IPS-NIHi11 (cell line): ENCODE measurements at regions not wholly inside any gene's neighbourhood (a gene's known extent, or its start where the extent isn't known, plus 50 kb on each side); places are given as distances from the start of the nearest gene placed in this dataset.

Experiments used
- DNase-seq: peaks from one replicate; pipeline ENCODE4 v3.0.0; 2012; ENCODE audit warnings: mixed read lengths, low spot score

DNA sequence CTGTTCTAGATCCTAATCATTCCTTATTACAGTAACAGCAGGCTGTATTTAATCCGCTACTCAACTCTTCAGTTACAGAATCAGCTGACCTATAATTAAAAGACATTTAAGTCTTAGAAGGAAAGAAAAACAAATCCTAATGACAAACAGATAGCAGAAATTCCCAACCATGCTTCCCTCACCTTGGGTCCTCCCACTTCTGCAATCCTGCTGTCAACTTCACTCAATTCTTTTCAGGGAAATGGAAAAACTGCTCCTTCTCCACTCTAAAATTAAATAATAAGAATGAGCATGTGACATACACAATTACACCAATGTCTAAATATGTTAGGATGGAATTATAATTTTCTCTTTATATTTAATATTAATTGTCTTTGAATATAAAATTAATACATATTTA is 182.6 kb upstream of the LYPLAL1 start:
- no peak for DNase-seq

DNA sequence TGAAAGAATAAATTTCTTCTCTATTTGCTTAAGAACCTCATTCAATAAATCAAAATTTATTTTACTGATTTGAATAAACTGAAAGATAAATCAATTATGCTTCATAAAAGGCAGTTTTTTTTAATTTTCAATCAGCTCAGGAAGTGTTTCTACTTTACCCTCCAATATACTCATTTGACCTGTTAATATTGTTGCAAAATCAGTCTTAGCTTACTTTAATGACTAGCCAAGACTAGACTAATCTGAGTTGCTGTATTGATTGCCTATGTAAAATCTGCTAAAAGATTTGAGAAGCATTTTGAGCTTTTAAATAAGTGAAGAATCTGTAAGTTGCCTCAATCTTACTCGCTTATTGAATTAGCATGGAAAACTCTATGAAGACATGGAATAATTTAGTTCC is 179.1 kb upstream of the LYPLAL1 start:
- no peak for DNase-seq

DNA sequence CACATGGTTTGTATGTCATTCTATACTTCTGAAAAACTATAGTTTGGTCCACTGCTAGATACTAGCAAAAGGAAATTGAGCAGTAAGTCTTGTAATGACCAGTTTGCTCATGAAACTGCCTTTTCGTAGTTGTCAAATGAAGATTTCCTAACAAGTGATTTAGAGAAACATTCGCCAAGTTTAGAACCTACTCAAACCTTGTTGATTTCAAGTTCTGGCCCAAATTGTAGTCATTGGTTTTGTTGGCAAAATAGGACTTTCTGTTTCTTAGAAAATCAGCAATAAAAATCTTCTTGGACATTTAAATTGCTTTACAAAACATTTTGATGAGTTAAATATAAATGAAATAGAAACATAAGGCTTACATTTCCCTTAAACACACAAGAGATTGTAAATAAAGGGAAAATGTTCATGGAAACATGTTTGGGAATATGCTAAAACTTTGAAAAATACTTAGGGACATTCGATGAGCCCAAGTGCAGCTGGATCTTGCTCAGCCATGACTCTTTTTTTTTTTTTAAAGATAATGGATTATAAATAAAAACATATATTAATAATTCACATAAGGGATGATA is 178.5 kb upstream of the LYPLAL1 start:
- DNase-seq: no peak

DNA sequence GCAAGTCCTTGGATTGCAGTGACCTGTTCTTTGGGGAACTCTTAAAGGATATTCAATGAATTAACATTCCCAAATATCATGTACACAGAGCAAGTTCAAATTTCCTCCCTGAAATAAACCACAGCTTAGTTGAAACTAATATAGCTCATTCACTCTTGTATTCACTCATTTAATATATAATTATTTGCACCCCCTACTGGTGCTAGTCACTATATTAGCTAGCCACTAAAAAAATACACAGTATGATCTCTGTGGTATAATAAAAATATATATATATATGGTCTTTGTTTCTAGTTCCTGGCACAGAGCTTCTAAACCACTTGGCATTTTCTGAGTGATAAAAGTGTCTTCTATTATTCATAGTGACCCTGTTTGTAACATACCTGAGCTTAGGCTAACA is 177.3 kb upstream of the LYPLAL1 start:
- DNase-seq: no peak

DNA sequence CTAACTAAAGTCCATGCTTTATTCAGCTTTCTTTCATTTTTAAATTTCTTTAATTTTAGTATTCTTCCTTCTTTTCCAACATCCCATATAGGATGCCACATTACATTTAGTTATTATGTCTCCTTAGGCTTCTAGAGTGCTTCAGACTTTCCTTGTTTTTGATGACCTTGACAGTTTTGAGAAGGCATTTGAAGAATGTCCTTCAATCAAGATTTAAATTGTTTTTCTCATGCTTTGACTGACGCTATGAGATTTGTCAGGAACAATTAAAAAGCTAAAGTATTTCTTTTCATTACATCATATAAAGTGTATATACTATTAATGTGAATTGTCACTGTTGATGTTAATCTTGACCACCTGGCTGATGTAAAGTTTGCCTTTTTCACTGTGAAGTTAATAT is 173.7 kb upstream of the LYPLAL1 start:
- no peak for DNase-seq

DNA sequence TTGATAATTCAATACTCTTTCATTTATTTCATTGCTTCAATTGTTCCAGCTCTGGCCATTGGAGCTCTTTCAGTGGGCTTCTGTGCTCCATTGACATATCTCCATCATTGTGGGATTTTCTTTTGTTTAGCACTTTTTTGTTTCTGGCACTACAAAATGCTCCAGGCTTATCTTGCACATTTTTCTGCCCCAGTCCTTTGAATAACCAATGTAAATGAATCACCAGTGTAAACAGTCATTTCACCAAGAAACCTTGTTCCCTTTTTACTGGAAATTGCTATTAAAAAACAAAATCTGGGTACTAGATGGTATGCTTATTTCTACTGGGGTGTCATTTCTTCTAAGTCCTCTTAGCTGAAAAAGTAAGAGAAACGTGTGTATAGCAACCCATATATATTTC is 173.0 kb upstream of the LYPLAL1 start:
- no peak for DNase-seq

DNA sequence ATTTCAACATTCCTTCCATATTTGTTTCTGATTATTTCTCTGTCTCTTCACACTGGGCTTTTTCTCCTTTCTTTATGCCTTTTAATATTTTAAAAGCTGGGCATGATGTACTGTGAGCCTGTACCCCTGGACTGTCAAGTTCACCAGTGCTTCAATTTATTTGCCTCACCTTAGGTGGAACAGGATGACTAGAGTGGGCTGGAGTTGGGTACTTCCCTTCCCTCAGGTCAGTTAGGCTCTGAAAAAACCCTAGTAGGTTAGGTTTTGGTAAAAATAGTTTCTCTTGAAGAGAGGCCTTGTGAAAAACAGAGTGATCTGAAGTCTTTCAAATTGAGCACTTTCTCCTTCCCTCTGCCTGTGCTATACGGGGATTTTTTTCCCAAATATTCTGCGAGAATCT is 163.0 kb upstream of the LYPLAL1 start:
- no peak for DNase-seq

DNA sequence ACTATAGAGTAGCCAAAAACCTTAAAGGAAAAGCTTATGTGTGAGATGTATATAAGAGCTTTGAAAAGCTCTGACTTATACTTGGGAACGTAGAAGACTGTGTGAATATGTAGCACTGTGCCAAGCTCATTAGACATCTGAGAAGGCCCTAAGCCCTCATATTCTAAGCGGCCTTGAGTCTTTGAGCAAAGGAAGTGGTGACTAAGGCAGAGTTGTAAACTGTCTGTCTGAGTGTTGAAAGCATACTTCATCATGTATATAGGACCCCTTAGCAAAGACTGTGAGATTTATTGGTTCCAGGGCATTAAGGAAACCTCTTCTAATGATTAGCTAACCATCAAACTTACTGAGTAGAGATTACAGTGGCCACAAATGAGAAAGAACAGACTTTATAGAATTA is 153.3 kb upstream of the LYPLAL1 start:
- no peak for DNase-seq

DNA sequence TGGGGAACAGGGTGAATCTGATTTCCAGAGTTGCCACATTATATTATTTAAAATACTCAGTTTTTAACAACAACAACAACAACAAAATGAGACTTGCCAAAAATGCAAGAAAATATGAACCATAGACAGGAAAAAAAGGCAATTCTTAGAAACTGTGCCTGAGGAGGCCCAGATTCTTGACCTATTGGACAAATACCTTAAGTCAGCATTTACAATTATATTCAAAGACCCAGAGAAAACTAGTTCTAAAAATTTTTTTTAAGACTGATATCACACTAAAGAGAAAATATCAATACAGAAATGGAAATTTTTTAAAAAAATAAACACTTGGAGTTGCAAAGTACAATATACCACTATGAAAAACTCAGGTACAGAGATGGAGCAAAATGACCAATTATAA is 152.8 kb upstream of the LYPLAL1 start:
- no peak for DNase-seq

DNA sequence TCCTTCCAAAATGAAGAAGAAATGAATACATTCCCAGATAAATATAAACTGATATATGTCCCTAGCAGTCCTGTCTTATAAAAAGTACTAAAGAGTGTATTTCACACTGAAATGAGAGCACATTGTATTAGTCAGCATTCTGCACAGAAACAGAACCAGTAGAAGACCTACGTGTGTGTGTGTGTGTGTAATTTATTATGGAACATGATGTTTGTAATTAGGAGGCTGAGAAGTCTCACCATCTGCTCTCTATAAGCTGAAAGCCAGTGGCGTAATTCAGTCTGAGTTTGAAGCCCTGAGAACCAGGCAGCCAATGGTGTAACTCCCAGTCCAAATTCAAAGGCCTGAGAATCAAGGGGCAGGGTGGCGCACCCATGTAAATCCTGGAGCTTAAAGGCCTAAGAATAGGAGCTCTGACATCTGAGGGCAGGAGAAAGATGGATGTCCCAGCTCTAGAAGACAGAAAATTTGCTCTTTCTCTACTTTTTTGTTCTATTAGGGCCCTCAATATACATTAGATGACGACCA is 146.5 kb upstream of the LYPLAL1 start:
- no peak for DNase-seq

DNA sequence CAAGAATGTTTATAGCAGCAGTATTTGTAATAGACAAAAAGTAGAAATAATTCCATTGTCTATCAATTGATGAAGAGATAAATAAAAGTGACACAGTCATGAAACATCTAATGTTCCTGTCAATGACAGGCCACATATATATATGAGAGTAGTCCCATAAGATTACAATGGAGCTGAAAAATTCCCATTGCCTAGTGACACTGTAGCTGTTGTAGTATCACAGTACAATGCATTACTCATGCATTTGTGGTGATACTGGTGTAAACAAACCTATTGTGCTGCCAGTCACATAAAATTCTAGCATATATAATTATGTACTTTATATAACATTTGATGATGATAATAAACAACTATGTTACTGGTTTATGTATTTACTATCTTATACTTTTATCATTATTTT is 141.9 kb upstream of the LYPLAL1 start:
- no peak for DNase-seq

DNA sequence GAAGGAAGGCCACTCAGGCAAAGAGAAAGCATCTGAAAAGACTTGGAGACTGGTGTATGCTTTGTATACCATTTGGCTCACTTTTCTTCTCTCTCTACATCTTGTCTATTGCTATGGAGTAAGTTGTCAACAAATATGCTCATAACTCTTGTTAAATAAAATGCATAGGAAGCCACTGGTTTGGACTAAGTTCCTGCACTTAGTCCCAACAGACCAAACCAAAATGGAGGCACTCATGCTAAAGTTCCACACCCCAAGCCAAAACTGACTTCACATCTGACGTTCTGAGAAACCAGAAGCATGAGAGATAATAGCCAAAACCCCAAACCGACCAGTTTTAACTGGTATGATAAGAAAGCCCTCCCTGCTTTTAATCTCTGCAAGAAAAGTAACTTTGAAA is 135.3 kb upstream of the LYPLAL1 start:
- no peak for DNase-seq

DNA sequence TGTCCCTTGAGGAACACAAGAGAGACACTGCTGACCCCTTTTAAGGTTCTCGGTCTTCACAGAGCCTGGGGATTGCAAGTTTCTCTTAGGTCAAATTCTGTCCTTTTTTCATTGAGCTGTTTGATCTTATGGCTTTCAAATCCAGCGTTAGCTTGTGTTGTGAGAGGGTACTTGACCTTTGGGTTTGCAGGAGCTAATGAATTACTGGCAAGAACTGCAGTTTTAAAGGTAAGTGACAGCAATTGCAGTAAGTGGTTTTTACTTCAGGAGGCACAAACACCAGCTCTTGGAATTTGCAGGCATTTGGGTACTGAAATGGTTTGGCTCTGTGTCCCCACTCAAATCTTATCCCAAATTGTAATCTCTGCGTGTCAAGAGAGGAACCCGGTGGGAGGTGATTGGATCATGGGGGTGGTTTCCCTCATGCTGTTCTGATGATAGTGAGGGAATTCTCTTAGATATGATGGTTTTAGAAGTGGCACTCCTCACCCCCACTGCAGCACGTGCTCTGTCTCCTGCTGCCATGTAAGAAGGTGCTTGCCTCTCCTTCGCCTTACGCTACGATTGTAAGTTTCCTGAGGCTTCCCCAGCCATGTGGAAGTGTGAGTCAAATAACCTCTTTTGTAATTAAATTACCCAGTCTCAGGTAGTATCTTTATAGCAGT is 134.5 kb upstream of the LYPLAL1 start:
- DNase-seq: no peak

DNA sequence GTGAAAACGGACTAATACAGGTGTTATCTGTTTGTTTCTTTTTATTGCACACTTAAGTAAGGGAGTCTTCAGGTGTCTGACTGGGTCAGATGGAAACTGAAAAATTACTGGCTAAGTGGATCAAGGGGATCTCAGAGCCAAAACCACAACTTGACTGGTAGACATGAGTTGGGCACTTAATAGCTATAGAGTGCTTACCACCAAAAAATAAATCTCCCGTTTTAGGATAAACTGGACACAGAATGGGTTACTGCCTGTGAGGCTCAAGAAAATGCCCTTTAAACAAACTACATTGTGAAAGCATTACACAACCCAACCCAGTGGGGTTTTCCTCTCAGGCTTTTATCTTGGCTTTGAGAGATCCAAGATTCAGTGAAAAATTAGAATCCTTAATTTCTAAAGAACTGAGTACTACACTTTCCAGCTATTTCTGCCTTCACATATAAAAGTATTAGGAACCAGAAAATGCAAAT is 134.0 kb upstream of the LYPLAL1 start:
- no peak for DNase-seq

DNA sequence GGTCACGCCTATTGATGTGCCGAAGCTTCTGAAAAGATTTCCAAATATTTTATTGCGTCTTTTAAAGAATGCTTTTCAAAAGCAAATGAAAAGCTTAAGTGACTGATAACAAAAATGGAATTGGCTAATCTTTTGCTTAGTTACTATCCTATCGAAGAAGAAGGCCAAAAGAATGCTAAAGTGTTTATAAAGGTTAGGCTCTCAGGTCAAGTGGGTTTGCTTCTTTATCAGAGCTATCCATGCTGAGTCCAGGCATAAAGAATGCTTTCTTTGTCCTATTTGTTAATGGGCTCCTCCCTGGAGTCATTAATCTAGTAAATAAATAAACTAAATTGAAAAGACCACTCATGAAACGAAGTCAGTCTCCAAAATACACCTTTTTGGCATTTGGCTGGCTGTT is 133.4 kb upstream of the LYPLAL1 start:
- DNase-seq: no peak

DNA sequence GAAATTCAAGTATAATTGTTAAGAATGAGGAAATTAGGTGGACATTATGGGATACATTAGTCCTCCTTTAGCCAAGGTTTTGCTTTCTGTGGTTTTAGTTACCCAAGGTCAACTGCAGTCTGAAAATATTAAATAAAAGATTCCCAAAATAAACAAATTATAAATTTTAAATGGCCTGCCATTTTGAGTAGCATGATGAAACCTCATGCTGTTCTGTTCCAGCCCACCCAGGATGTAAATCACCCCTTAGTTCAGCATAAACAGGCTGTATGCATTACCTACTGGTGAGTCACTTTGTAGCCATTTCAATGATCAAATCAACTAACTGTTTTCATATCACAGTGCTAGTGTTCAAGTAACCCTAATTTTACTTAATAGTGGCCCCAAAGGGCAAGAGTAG is 132.5 kb upstream of the LYPLAL1 start:
- no peak for DNase-seq

DNA sequence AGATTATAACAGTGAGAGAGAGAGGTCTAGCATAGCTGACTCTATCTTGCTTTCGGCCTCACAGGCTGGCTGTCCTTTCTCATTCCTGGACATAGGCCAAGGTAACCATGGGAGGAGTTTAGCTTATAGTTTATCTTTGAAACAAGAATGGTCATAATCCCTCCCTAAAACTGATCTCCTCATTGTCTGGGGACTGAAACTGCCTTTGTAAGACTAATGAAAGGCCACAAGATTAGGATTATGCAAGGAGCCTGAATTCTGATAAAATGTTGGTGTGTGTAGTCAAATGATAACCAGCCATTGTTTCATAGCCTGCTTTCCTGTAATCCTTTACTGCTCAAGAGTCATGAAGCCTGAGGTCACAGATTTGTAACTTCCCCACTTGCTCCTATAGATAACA is 131.9 kb upstream of the LYPLAL1 start:
- DNase-seq: no peak

DNA sequence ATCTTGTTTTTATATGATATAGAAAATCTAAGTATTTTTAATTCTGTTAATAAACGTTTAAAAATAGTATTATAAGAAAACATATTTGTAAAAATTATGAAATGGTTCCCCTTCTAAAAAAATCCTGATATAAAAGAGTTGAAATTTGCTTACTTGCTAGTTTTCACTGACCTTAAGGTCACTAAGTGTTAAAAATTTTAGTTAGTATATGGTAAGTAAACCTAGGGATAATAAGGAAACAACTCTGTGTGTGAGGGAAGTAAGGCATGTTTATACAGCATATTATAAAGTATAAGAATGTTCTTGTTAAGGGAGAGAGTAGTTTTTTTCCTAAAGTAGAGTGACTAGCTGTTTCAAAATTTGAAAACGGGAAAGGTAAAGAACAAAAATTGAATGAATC is 130.9 kb upstream of the LYPLAL1 start:
- no peak for DNase-seq

DNA sequence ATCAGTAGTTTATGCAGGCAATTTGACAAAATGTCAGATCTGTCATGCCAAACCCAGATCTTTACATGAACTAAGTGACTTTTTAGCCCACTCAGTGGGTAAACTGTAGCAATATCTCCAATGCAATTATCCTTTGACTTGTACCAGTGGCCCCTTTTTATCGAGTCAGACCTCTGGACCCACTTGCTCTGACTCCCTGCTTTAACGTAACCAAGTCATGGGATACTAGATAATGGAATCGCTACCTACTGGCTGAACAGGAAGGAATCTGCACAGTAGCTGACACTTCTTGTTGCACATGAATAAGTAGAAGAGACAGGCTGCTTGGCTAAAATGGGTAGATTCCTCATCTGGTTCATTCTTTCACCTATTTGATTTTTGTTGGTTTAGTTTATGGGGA is 128.4 kb upstream of the LYPLAL1 start:
- DNase-seq: no peak

DNA sequence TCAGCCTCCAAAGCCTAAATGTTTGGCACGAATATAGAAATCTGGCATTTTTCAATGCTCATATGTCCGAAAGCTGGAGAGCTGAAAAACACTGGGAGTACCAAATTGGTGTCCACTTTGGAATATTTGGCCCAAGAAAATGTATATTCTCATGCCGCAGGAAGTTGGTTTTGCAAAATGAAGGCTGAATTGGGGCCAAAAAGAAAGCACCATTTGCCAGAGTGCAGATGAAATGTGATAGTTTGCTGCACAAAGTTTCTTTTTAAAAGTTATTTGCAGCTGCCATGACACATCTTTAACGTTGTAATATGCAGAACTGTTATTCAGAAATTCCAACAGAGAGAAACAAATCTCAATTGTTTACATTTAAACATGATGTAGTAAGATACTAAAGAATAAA is 124.2 kb upstream of the LYPLAL1 start:
- DNase-seq: no peak

DNA sequence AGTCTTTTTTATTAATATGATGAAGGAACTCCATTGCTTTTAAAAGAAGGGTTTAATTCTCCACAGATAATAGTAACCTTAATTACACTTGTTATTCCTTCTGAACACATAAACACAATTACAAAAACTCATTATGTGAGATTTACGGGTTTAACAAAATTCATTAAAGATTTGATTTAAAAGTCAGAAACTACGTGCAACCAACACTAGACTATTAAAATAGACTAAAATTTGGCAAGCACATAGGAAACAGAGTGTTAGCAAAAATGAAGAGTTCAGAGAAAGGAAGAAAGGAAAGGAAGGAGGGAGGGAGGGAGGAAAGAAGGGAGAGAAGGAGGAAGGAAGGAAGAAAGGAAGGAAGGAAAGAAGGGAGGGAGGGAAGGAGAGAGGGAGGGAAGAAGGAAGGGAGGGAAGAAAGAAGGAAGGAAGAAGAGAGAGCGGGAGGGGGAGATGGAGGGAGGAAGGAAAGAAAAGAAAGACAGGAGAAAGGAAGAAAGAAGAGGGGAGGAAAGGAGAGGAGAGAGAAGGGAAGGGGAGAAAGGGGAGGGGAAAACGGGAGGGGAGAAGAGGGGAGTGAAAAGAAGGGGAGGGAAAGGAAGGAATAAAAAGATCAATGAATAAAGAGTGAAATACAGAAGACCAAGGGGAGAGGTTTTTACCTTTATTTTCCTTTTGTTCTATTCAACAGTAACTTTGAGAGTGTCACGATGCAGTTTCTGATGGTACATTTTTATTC is 123.4 kb upstream of the LYPLAL1 start:
- no peak for DNase-seq

DNA sequence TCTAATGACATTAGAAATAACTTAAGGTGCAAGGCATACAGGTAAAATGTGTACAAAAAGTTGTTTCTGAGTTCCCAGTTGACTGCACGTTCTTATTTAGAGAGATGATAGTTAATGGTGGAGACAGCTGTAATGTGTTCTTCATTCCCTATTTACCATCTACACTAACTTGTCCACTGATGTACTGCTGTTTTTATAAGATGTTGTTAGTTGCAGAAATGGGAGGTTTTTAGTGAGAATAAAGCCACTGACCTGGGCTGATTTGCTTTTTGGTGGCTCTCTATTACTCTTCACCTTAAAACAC is 122.9 kb upstream of the LYPLAL1 start:
- no peak for DNase-seq

DNA sequence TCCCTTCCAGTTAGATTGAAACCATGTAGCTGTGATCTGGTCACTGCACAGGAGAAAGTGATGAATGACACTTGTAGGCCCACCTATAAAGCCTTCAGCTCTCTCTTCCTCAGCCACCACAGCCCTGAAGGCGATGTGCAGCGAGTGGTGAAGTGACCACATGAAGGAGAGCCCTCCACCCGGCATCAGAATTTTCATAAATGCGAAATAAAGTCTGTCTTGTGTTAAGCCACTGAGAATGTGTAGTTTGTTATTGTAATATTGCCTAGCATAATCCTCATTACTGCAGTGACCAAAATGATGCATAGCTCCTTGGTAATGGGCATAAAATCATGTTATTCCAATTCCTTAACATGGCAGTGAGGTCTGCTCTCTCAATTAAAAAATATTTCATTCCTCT is 122.1 kb upstream of the LYPLAL1 start:
- no peak for DNase-seq
